HG02852 (cell line): ENCODE measurements at regions not wholly inside any gene's neighbourhood (a gene's known extent, or its start where the extent isn't known, plus 50 kb on each side); places are given as distances from the start of the nearest gene placed in this dataset.
"Not testable (repeated sequence)": the region's sequence is repeated elsewhere in the genome, so short reads cannot be mapped to it uniquely, and the experiment has no call there.

Experiments
- ATAC-seq: cut with Tn5 transposase; IDR thresholded peaks from one replicate; pipeline ENCODE4 v1.9.1; 2021; ENCODE audit warnings: mild to moderate bottlenecking, moderate library complexity; ENCODE audit not compliant: unreplicated experiment

DNA sequence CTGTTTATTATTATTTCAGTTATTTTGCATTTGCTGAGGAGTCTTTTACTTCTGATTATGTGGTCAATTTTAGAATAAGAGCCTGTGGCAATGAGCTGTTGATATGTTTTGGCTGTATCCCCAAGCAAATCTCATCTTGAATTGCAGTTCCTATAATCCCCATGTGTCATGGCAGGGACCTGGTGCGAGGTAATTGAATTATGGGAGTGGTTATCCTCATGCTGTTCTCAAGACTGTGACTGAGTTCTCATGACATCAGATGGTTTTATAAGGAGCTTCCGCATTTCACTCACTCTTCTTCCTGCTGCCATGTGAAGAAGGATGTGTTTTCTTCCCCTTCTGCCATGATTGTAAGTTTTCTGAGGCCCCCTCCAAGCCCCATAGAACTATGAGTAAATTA, 114.9 kb upstream of the SLCO6A1 start:
- no peak for ATAC-seq

DNA sequence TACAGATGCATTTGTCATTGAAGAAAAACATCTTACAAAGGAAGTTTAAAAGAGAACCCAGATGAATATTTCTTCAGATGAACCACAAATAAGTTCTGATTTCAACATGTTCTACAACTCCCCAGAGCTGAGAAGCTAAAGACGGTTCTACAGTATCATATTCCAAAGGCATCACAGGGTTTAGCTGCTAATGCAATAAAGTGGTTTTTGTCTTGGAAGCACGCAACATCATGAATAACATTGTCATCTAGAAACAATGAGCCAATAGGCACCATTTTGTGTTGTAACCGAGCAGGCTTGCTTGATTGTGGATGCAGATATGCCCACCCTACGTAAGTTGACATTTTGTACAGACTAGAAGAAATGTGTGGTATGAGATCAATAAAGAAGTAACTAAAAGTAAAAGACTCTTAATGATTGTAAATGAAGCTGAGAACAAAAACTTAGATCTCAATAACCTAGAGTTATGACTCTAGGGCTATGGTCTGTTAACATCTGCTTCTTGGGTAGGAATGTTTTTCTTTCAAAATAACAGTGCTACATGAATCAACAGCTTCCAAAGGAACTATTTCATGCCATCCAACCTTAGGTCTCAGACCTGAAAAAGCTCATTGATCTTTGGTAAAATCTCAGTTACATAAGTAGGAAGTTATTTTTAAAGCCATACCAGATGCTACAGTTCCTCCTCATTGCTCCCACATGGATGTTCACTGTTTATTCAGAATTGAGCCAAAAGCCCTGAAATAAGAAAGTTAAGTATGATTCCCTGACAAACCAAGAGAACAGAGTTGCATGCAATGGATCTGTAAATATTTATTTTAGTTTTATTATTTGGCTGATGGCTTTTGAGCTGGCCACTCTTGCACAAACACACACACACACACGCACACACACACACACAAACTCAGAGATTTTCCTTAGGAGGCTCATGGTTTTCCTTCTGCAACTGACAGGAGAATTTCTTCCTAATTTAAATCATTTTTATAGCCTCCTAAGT, 118.7 kb upstream of the SLCO6A1 start:
- no peak for ATAC-seq

DNA sequence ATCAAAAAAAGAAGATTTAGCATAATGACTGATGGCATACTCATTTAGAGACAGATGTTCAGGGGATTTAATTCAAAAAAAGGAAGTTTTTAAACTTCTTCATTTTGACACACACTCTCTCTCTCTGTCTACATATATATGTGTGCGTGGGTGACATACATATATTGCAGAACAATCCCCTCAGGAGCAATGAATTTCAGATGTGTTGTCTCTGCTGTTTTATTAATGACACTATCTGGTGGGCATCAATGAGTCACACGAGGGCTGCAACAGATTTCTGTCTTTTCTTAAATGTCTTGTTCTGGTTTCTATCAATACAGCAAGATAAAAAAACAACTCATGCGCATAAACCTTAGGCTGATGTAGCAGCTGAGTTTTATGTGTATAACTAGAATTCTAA, 123.5 kb upstream of the SLCO6A1 start:
- ATAC-seq, result no peak

DNA sequence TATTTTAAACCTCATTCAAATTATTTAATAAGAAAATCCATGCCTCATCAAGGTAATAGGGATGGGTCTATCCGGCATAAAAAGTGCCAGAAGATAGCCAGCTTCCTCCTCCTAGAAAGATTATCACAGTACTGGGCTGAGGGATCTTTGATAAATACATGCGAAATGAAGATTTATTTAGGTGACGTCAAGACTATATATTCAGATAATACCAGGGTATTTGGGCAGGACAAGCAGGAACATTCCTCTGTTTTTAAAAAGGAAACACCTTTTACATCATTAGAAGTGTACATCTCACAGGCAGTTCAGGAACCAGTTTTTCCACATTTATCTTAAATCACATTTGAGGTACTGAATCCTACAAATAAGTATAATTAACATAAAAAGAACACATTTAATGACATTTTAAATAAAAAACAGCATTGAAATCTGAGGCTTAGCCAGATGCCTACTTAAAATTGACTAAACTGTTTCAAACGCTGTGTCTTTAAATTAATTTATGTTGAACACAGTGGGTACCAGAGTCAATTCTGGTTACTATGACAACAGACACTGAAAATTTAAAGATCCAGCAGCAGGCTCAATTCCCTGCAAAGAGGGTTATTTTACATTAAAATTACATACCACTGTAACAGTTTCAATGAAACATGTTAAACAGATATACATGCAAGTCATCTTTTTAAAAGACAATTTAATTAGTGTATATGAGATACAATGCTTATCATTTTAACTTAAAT, 124.7 kb upstream of the SLCO6A1 start:
- ATAC-seq, result no peak

DNA sequence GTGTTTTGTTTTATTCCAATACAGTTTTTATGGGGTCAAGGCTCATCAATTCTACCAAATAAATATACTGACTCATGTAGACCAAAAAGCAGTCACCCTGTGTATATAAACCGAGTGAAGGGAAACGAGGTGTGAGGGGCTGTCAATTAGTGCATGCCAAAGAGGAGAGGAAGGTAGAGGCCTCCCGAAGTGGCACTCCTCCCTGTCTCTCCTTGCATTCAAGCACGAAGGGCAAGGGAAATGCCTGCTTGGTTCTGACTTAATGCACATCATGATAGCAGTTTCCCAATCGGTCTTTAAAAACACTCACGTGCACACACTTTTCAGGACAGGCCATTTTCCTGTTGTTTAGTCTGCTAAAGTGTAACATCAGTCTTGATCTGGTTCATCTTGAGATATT, 125.6 kb upstream of the SLCO6A1 start:
- no peak for ATAC-seq

DNA sequence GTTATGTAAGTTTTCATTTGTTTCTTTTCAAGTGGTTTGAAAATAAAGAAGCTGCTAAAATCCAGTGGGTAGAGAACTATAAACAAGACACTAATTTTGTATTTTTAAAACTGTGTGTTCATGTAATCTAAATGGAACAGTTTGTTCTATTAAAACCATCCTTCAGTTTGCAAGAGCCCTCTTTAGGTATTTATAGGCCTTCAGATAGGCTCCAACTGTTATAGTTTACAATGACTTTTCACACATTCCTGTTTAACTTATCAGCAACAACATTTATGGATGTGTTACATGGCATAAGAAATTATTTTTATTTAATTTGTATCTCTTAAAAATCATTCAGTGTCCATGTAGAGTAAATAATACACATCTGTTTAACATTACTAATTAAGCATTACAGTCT, 126.7 kb upstream of the SLCO6A1 start:
- ATAC-seq, result no peak

DNA sequence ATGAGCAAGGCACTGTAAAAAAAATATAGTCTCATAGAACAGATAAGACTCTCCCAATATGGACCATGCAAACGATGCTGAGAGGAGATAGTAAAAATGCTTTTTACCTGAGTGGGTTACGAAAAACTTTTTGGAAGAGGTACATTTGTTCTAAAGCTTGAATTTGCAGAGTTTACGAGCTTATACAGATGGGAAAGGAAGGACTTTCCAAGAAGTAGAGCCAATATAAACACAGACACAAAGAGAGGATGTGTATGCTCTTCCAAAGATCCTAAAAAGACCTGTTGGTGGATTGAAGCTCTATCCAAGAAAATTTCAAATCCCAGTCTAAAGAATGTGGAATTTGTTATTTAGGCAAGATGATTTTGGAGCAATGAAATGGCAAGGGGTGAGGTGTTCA, 127.1 kb upstream of the SLCO6A1 start:
- no peak for ATAC-seq

DNA sequence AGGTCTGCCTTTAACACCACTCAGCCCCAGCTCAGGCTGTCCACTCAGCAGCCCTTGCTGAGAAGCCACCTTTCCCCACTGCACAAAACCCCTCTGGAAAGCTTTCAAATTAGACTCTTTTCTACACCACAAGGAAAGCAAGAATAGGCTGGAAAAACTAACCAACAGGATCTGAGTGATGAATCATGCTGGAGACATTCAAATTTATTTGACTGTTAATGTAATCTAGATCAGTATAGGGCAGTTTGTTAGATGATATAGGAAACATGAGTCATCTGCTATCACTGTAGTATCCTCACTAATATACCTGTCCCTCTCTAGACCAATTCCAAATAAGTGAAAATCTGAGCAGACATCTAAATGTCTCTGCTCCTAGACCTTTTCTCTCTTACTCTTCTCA, 127.8 kb upstream of the PAM start:
- no peak for ATAC-seq

- no peak for ATAC-seq
Observed at GRCh38 chr5:102628441-102629175, 126.5 kb upstream of the PAM start.

GRCh38 chr5:102629827-102630605, 125.1 kb upstream of the PAM start:
- ATAC-seq, result no peak

DNA sequence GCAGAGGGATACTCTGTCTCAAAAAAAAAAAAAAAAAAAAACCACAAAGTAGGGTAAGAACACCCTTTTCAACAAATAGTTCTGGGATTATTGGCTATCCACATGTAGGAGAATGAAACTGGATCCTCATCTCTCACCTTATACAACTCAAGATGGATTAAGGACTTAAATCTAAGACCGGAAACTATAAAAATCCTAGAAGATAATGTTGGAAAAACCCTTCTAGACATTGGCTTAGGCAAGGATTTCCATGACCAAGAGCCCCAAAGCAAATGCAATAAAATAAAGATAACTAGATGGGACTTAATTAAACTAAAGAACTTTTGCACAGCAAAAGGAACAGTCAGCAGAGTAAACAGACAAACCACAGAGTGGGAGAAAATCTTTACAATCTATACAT, 119.7 kb upstream of the PAM start:
- ATAC-seq, result not testable (repeated sequence)

DNA sequence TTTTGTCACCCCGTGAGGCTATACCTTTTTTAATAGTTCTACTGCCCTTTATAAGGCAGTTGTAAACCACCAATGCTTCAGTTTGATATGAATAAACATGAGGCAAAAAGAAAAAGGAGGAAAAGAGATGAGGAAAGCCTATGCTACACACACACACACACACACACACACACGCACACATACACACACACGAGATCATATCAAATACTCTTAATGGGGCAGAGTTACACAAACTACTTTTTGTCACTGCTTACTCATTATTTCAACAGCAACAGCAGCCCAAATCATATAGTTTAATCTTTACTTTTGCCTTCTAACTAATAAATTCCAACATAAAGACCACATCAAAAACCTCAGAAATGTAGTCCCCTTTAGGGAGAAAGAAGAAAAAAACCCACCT, 116.8 kb upstream of the PAM start:
- ATAC-seq, result no peak

GRCh38 chr5:102638912-102639652, 116.0 kb upstream of the PAM start:
- no peak for ATAC-seq

GRCh38 chr5:102649731-102650130, 105.4 kb upstream of the PAM start:
- no peak for ATAC-seq

GRCh38 chr5:102651466-102651865, 103.6 kb upstream of the PAM start:
- no peak for ATAC-seq

DNA sequence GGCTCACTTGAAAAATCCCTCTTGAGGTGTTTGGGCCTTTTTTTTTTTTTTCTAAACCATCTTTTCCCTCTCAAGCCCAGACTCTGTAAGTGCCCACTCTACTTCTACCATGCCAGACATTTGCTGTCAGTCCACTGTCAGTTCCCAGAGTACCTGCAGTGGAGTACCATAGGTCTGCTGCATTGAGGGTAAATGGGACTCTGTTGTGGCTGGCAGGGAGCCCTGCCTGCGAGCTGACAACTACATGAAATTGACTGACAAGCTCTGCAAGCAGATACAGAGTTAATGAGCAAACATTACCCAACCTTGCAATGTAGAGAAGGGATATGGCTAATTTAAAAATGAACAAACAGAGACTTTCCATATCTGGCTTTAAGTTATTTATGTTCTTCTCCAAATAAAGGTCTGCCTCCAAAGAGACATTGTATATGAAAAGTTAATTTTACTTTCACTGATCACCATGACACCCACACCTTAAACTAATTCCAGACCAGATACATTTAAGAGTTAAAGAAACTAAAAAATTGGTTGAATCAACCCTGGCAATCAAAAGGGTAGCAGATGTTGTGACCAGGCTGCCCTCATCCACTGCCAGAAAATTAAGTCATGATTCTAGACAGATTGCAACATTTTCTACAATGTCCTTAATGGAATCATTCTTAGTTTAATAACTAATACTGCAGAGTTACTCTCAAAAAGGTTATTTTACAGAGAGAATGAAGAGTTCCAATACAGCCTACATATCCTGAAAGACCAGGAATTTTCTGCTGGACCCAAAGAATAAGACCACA, 100.4 kb upstream of the PAM start:
- ATAC-seq, result no peak

GRCh38 chr5:102659151-102659550, 96.0 kb upstream of the PAM start:
- ATAC-seq, result no peak

- no peak for ATAC-seq
Observed at GRCh38 chr5:102660111-102660510, 95.0 kb upstream of the PAM start.
